ENCODE measurements at regions not wholly inside any gene's neighbourhood (a gene's known extent, or its start where the extent isn't known, plus 50 kb on each side); places are given as distances from the start of the nearest gene placed in this dataset.

DNA sequence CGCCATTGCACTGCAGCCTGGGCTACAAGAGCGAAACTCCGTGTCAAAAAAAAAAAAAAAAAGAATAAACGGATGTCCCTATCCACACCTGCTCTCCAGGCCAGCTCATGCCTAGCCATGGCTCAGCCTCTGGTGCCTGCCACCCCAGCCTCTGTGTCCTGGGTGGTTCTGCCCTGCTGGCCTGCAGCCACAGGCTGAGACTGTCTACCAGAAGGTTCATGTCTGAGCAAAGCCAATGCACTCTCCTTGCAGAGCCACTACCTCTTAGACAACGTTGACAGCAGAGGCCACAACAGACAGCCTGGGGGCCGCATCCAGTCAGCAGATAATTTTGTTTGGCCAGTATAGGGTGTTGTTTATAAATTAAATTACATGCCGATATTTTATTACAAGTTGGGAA lies 127.7 kb downstream of the ASB7 start:
- no peaks in the 10 kb centered on the region for H4K20me1 ChIP-seq (ENCODE audit: insufficient read depth)
- peaks cover 39 to 98% of the 10 kb centered on the region in 2 experiments for H3K4me1 ChIP-seq (ENCODE audit: control insufficient read depth in 1 of 2, insufficient read depth in 2 of 2, low read length in 2 of 2)
- ChIA-PET CTCF (no interaction called here), POLR2A (no interaction called here), RAD21 (ENCODE audit: low non-redundant PET in 1 of 2, low total read pairs in 2 of 2, uncharacterized antibody in 2 of 2, unreplicated experiment in 2 of 2) (no interaction called here)
- ATAC-seq (no peak), DNase-seq (ENCODE audit: low read depth, low spot score) (no peak)
- no peak overlapping the region for H3K27ac ChIP-seq (ENCODE audit: low read depth, low read length)
- no peak overlapping the region for H3K9ac ChIP-seq (ENCODE audit: low read length)
- no peaks in the 10 kb centered on the region for H3K9me2 ChIP-seq (ENCODE audit: insufficient read depth)
- intact Hi-C loops (cut with micrococcal nuclease) = no loop called here
- no peaks in the 10 kb centered on the region for H3K79me2 ChIP-seq (ENCODE audit: insufficient read depth, low read length)
- no peak overlapping the region for H3K4me2 ChIP-seq (ENCODE audit: low read length)
- no peak overlapping the region for H3K4me3 ChIP-seq (replicated peaks in 1 of 2; ENCODE audit: low read depth in 1 of 2, low read length in 2 of 2)
- no peaks in the 10 kb centered on the region for H3K27me3 ChIP-seq (ENCODE audit: insufficient read depth, low read length)
- H3K36me3 ChIP-seq (ENCODE audit: control insufficient read depth in 1 of 2, insufficient read depth in 2 of 2, low read length in 2 of 2) = no peaks in the 10 kb centered on the region
- H3K9me3 ChIP-seq (ENCODE audit: control insufficient read depth in 1 of 2, insufficient read depth in 1 of 2, low read depth in 1 of 2, low read length in 2 of 2) = peaks cover 0 to 6% of the 10 kb centered on the region in 2 experiments; a peak in 1 of 4 replicates
- TF ChIP-seq, protein P1, sequence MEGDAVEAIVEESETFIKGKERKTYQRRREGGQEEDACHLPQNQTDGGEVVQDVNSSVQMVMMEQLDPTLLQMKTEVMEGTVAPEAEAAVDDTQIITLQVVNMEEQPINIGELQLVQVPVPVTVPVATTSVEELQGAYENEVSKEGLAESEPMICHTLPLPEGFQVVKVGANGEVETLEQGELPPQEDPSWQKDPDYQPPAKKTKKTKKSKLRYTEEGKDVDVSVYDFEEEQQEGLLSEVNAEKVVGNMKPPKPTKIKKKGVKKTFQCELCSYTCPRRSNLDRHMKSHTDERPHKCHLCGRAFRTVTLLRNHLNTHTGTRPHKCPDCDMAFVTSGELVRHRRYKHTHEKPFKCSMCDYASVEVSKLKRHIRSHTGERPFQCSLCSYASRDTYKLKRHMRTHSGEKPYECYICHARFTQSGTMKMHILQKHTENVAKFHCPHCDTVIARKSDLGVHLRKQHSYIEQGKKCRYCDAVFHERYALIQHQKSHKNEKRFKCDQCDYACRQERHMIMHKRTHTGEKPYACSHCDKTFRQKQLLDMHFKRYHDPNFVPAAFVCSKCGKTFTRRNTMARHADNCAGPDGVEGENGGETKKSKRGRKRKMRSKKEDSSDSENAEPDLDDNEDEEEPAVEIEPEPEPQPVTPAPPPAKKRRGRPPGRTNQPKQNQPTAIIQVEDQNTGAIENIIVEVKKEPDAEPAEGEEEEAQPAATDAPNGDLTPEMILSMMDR (IDR thresholded peaks at IDR 0.05 in 2 of 3, conservative IDR thresholded peaks at IDR 0.05 in 1 of 3; ENCODE audit: borderline replicate concordance in 1 of 3, insufficient read depth in 1 of 3, low read depth in 2 of 3, low read length in 2 of 3) = no peak
- TF ChIP-seq ZBTB33 (IDR thresholded peaks at IDR 0.05; ENCODE audit: extremely low read depth, insufficient replicate concordance, low read length) (no peak), ZFX (IDR thresholded peaks at IDR 0.05) (no peak), FOSL1 (IDR thresholded peaks at IDR 0.05; ENCODE audit: low read depth) (no peak), POLR2A (IDR thresholded peaks at IDR 0.05; ENCODE audit: borderline replicate concordance, extremely low read depth, insufficient read depth, insufficient read length) (no peak), EGR1 (IDR thresholded peaks at IDR 0.05; ENCODE audit: low read depth) (no peak)
- no peak overlapping the region for H2AFZ ChIP-seq (ENCODE audit: low read depth, low read length, poor library complexity, severe bottlenecking)
- no TSS peak for BruUV-seq (replicated peaks)
